ENCODE measurements at regions not wholly inside any gene's neighbourhood (a gene's known extent, or its start where the extent isn't known, plus 50 kb on each side); places are given as distances from the start of the nearest gene placed in this dataset.

GRCh38 chr20:11721411-11721810, 196.3 kb upstream of the BTBD3 start:
- Histone ChIP-seq H3K4me1 (ENCODE audit: control insufficient read depth, insufficient read depth, low read length, poor library complexity, severe bottlenecking) (peaks cover 3% of the 10 kb centered on the region), H3K36me3 (ENCODE audit: control insufficient read depth, insufficient read depth, low read length) (no peaks in the 10 kb centered on the region), H3K4me3 (ENCODE audit: extremely low read depth, insufficient read depth, low read length, poor library complexity, severe bottlenecking) (no peak overlapping the region), H3K27ac (ENCODE audit: low read depth, low read length, severe bottlenecking) (no peak overlapping the region), H3K9me3 (ENCODE audit: control insufficient read depth, low read length) (no peaks in the 10 kb centered on the region)
- no CpG with 5 or more reads among the region's 2 CpGs for WGBS, 2 experiments (ENCODE audit: insufficient coverage in 2 of 2)

- 60% methylated on average over 2 of the region's 3 CpGs; no CpG with 5 or more reads in 1 of the 2 experiments for WGBS, 2 experiments (ENCODE audit: insufficient coverage in 2 of 2)
- H3K9me3 ChIP-seq (ENCODE audit: control insufficient read depth, low read length) = no peaks in the 10 kb centered on the region
- H3K36me3 ChIP-seq (ENCODE audit: control insufficient read depth, insufficient read depth, low read length) = no peaks in the 10 kb centered on the region
- no peaks in the 10 kb centered on the region for H3K4me1 ChIP-seq (ENCODE audit: control insufficient read depth, insufficient read depth, low read length, poor library complexity, severe bottlenecking)
- H3K4me3 ChIP-seq (ENCODE audit: extremely low read depth, insufficient read depth, low read length, poor library complexity, severe bottlenecking) = no peak overlapping the region
- H3K27ac ChIP-seq (ENCODE audit: low read depth, low read length, severe bottlenecking) = no peak overlapping the region
Observed at GRCh38 chr20:11724097-11724496, 193.6 kb upstream of the BTBD3 start.

- 96 to 100% methylated on average over 3 of the region's 3 CpGs for WGBS, 2 experiments (ENCODE audit: insufficient coverage in 2 of 2)
- Histone ChIP-seq H3K4me3 (ENCODE audit: extremely low read depth, insufficient read depth, low read length, poor library complexity, severe bottlenecking) (no peak overlapping the region), H3K9me3 (ENCODE audit: control insufficient read depth, low read length) (no peaks in the 10 kb centered on the region), H3K27ac (ENCODE audit: low read depth, low read length, severe bottlenecking) (no peak overlapping the region), H3K36me3 (ENCODE audit: control insufficient read depth, insufficient read depth, low read length) (no peaks in the 10 kb centered on the region), H3K4me1 (ENCODE audit: control insufficient read depth, insufficient read depth, low read length, poor library complexity, severe bottlenecking) (no peaks in the 10 kb centered on the region)
Observed at GRCh38 chr20:11726026-11726425, 191.7 kb upstream of the BTBD3 start.

- no peak overlapping the region for H3K27ac ChIP-seq (ENCODE audit: low read depth, low read length, severe bottlenecking)
- no peaks in the 10 kb centered on the region for H3K9me3 ChIP-seq (ENCODE audit: control insufficient read depth, low read length)
- no peaks in the 10 kb centered on the region for H3K4me1 ChIP-seq (ENCODE audit: control insufficient read depth, insufficient read depth, low read length, poor library complexity, severe bottlenecking)
- H3K36me3 ChIP-seq (ENCODE audit: control insufficient read depth, insufficient read depth, low read length) = no peaks in the 10 kb centered on the region
- H3K4me3 ChIP-seq (ENCODE audit: extremely low read depth, insufficient read depth, low read length, poor library complexity, severe bottlenecking) = no peak overlapping the region
- WGBS, 2 experiments (ENCODE audit: insufficient coverage in 2 of 2) = no CpG with 5 or more reads among the region's 1 CpG
Observed at GRCh38 chr20:11727708-11728107, 190.0 kb upstream of the BTBD3 start.

GRCh38 chr20:11728937-11729336, 188.8 kb upstream of the BTBD3 start:
- H3K4me1 ChIP-seq (ENCODE audit: control insufficient read depth, insufficient read depth, low read length, poor library complexity, severe bottlenecking) = no peaks in the 10 kb centered on the region

GRCh38 chr20:11729806-11730205, 187.9 kb upstream of the BTBD3 start:
- no peak overlapping the region for H3K4me3 ChIP-seq (ENCODE audit: extremely low read depth, insufficient read depth, low read length, poor library complexity, severe bottlenecking)
- no peaks in the 10 kb centered on the region for H3K4me1 ChIP-seq (ENCODE audit: control insufficient read depth, insufficient read depth, low read length, poor library complexity, severe bottlenecking)
- no peaks in the 10 kb centered on the region for H3K9me3 ChIP-seq (ENCODE audit: control insufficient read depth, low read length)
- WGBS, 2 experiments (ENCODE audit: insufficient coverage in 2 of 2) = no CpG with 5 or more reads among the region's 1 CpG
- H3K36me3 ChIP-seq (ENCODE audit: control insufficient read depth, insufficient read depth, low read length) = no peaks in the 10 kb centered on the region
- no peak overlapping the region for H3K27ac ChIP-seq (ENCODE audit: low read depth, low read length, severe bottlenecking)

More at GRCh38 chr20:11728937-11729336, 188.8 kb upstream of the BTBD3 start:
- H3K9me3 ChIP-seq (ENCODE audit: control insufficient read depth, low read length) = no peaks in the 10 kb centered on the region
- no peaks in the 10 kb centered on the region for H3K36me3 ChIP-seq (ENCODE audit: control insufficient read depth, insufficient read depth, low read length)
- no peak overlapping the region for H3K4me3 ChIP-seq (ENCODE audit: extremely low read depth, insufficient read depth, low read length, poor library complexity, severe bottlenecking)
- H3K27ac ChIP-seq (ENCODE audit: low read depth, low read length, severe bottlenecking) = no peak overlapping the region
- 76 to 100% methylated on average over 1 to 2 of the region's 2 CpGs for WGBS, 2 experiments (ENCODE audit: insufficient coverage in 2 of 2)

GRCh38 chr20:11734431-11734830, 183.3 kb upstream of the BTBD3 start:
- Histone ChIP-seq H3K36me3 (ENCODE audit: control insufficient read depth, insufficient read depth, low read length) (no peaks in the 10 kb centered on the region), H3K4me1 (ENCODE audit: control insufficient read depth, insufficient read depth, low read length, poor library complexity, severe bottlenecking) (no peaks in the 10 kb centered on the region), H3K9me3 (ENCODE audit: control insufficient read depth, low read length) (no peaks in the 10 kb centered on the region), H3K27ac (ENCODE audit: low read depth, low read length, severe bottlenecking) (no peak overlapping the region), H3K4me3 (ENCODE audit: extremely low read depth, insufficient read depth, low read length, poor library complexity, severe bottlenecking) (no peak overlapping the region)
- 88% methylated on average over 1 of the region's 1 CpG; no CpG with 5 or more reads in 1 of the 2 experiments for WGBS, 2 experiments (ENCODE audit: insufficient coverage in 2 of 2)

GRCh38 chr20:11738852-11739251, 178.8 kb upstream of the BTBD3 start:
- Histone ChIP-seq H3K36me3 (ENCODE audit: control insufficient read depth, insufficient read depth, low read length) (no peaks in the 10 kb centered on the region), H3K4me3 (ENCODE audit: extremely low read depth, insufficient read depth, low read length, poor library complexity, severe bottlenecking) (no peak overlapping the region), H3K4me1 (ENCODE audit: control insufficient read depth, insufficient read depth, low read length, poor library complexity, severe bottlenecking) (no peaks in the 10 kb centered on the region), H3K9me3 (ENCODE audit: control insufficient read depth, low read length) (no peaks in the 10 kb centered on the region), H3K27ac (ENCODE audit: low read depth, low read length, severe bottlenecking) (no peak overlapping the region)
- WGBS, 2 experiments (ENCODE audit: insufficient coverage in 2 of 2) = no CpG with 5 or more reads among the region's 1 CpG

- Histone ChIP-seq H3K4me1 (ENCODE audit: control insufficient read depth, insufficient read depth, low read length, poor library complexity, severe bottlenecking) (no peaks in the 10 kb centered on the region), H3K4me3 (ENCODE audit: extremely low read depth, insufficient read depth, low read length, poor library complexity, severe bottlenecking) (no peak overlapping the region), H3K36me3 (ENCODE audit: control insufficient read depth, insufficient read depth, low read length) (no peaks in the 10 kb centered on the region), H3K27ac (ENCODE audit: low read depth, low read length, severe bottlenecking) (no peak overlapping the region), H3K9me3 (ENCODE audit: control insufficient read depth, low read length) (no peaks in the 10 kb centered on the region)
- no CpG with 5 or more reads among the region's 2 CpGs for WGBS, 2 experiments (ENCODE audit: insufficient coverage in 2 of 2)
Observed at GRCh38 chr20:11740975-11741374, 176.7 kb upstream of the BTBD3 start.

GRCh38 chr20:11745145-11745544, 172.5 kb upstream of the BTBD3 start:
- WGBS, 2 experiments (ENCODE audit: insufficient coverage in 2 of 2) = no CpG with 5 or more reads among the region's 1 CpG

GRCh38 chr20:11748436-11748835, 169.3 kb upstream of the BTBD3 start:
- H3K9me3 ChIP-seq (ENCODE audit: control insufficient read depth, low read length) = no peaks in the 10 kb centered on the region
- no peaks in the 10 kb centered on the region for H3K36me3 ChIP-seq (ENCODE audit: control insufficient read depth, insufficient read depth, low read length)
- H3K4me1 ChIP-seq (ENCODE audit: control insufficient read depth, insufficient read depth, low read length, poor library complexity, severe bottlenecking) = no peaks in the 10 kb centered on the region
- WGBS, 2 experiments (ENCODE audit: insufficient coverage in 2 of 2) = 80 to 100% methylated on average over 1 of the region's 2 CpGs
- H3K4me3 ChIP-seq (ENCODE audit: extremely low read depth, insufficient read depth, low read length, poor library complexity, severe bottlenecking) = no peak overlapping the region
- H3K27ac ChIP-seq (ENCODE audit: low read depth, low read length, severe bottlenecking) = no peak overlapping the region

More at GRCh38 chr20:11745145-11745544, 172.5 kb upstream of the BTBD3 start:
- Histone ChIP-seq H3K9me3 (ENCODE audit: control insufficient read depth, low read length) (no peaks in the 10 kb centered on the region), H3K4me3 (ENCODE audit: extremely low read depth, insufficient read depth, low read length, poor library complexity, severe bottlenecking) (no peak overlapping the region), H3K36me3 (ENCODE audit: control insufficient read depth, insufficient read depth, low read length) (no peaks in the 10 kb centered on the region), H3K27ac (ENCODE audit: low read depth, low read length, severe bottlenecking) (no peak overlapping the region), H3K4me1 (ENCODE audit: control insufficient read depth, insufficient read depth, low read length, poor library complexity, severe bottlenecking) (no peaks in the 10 kb centered on the region)

All from mesodermal cell (in vitro differentiated cells).